ENCODE measurements at regions not wholly inside any gene's neighbourhood (a gene's known extent, or its start where the extent isn't known, plus 50 kb on each side); places are given as distances from the start of the nearest gene placed in this dataset.

DNA sequence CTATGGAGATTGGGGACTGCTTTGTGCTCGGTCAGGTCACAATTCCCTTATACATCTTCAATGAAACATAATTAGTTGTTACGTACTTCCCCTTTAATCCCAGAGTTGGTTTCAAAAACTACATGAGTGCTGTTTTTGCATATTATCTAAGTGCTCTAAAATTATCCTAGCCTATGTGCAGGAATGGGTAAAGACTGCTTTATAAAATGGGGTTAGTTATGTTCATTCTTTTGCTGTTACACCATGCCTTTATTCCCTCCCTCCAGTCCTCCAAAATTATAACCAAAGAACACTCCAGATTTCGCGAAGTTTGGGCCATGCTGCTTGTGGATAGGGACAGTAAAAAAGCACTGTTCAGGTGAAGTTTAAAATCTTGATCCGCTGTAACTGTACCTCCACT, 173.9 kb upstream of the SNX7 start:
- TF ChIP-seq, protein P1, sequence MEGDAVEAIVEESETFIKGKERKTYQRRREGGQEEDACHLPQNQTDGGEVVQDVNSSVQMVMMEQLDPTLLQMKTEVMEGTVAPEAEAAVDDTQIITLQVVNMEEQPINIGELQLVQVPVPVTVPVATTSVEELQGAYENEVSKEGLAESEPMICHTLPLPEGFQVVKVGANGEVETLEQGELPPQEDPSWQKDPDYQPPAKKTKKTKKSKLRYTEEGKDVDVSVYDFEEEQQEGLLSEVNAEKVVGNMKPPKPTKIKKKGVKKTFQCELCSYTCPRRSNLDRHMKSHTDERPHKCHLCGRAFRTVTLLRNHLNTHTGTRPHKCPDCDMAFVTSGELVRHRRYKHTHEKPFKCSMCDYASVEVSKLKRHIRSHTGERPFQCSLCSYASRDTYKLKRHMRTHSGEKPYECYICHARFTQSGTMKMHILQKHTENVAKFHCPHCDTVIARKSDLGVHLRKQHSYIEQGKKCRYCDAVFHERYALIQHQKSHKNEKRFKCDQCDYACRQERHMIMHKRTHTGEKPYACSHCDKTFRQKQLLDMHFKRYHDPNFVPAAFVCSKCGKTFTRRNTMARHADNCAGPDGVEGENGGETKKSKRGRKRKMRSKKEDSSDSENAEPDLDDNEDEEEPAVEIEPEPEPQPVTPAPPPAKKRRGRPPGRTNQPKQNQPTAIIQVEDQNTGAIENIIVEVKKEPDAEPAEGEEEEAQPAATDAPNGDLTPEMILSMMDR (IDR thresholded peaks at IDR 0.05): no peak
- no peak for TF ChIP-seq POLR2A (IDR thresholded peaks at IDR 0.05)

Data from body of pancreas (tissue), 4 donors.